H54 (cell line): ENCODE measurements at regions not wholly inside any gene's neighbourhood (a gene's known extent, or its start where the extent isn't known, plus 50 kb on each side); places are given as distances from the start of the nearest gene placed in this dataset.
"Not testable (repeated sequence)": the region's sequence is repeated elsewhere in the genome, so short reads cannot be mapped to it uniquely, and the experiment has no call there.

Experiments used
- DNase-seq: peaks from one replicate; pipeline ENCODE4 v3.0.0; 2011; ENCODE audit warnings: low spot score, mixed read lengths; ENCODE audit not compliant: insufficient read length
- FAIRE-seq: peaks from 3 replicates; lab custom pipeline; 2011; peaks lifted over from hg19 to GRCh38; lab: Jason Lieb, UNC
- POLR2A ChIP-seq: IDR thresholded peaks from 2 replicates; pipeline ENCODE4 v1.6.1; 2011; ENCODE audit warnings: low read depth, mild to moderate bottlenecking, low read length

DNA sequence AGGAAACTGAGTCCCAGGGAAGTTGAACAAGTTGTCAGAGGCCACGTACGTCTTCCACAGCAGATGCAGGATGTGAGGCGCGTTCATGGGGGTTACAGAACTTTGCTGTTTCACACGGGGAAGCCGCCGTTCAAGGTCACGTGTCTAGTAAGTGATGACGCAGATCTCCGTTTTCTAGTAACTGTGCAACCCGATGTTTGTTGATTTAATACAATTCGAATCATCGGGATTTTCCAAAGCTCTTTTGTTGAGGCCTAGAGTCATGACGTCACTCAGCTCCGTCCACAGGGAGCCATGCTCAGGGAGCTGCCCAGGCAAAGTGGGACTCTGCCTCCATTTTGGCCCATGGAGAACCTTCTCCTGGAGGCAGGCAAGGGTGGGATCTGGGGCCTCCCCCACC is 1121.8 kb downstream of the TBC1D22A start:
- no peak for TF ChIP-seq POLR2A
- DNase-seq = no peak
- no peak for FAIRE-seq

DNA sequence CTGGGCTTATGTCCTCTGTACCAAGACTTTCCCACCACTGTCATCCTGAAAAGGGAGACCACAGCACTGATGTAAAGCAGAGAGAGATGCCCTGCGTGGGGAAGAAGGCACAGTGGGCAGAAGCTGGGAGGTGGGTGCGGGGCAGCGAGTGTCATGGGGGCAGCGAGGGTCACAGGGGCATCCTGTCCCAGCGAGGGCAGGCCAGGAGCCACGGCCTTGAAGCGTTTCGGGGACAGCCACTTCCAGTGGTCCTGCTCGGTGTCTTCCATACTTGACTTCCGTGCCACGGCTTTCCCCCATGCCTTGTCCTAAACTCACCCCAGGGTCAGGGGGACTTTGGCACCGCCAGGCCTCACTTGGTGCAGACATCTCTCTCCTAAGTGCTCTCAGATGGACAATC is 1121.3 kb downstream of the TBC1D22A start:
- no peak for TF ChIP-seq POLR2A
- FAIRE-seq = no peak
- no peak for DNase-seq

DNA sequence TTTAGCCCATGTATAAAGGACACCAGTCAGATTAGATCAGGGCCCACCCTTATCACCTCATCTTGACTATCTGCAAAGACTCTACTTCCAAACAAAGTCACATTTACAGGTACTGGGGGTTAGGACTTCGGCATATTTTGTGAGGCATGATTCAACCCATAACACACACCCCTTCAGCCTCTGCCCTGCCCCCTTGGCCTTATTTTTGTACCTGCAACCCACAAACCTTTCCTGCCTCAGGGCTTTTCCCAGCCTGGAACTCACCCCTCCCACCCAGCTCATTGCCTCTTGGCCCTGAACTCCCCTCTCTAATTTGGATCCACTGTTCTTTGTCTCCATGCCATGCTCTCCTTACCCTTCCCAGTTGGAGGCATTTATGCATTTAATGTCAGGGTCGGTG is 1116.9 kb downstream of the TBC1D22A start:
- FAIRE-seq = no peak
- no peak for TF ChIP-seq POLR2A
- no peak for DNase-seq

DNA sequence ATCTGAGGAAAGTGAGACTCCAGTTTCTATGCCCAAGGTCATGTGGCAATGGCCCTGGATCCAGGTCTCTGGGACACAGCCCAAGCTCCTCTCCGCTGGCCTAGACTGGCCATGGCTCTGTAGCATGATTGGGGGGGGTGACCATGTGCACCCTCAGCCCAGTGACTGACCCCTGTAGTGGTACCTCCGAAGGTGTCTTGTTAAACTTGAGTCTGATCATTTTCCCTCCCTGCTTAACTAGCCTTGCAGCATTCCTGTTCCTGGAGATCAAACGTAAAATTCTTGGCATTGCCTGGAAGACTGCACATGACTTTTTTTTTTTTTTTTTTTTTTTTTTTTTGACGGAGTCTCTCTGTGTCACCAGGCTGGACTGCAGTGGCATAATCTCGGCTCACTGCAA is 1116.0 kb downstream of the TBC1D22A start:
- TF ChIP-seq POLR2A = no peak
- DNase-seq (no peak), FAIRE-seq (no peak)

DNA sequence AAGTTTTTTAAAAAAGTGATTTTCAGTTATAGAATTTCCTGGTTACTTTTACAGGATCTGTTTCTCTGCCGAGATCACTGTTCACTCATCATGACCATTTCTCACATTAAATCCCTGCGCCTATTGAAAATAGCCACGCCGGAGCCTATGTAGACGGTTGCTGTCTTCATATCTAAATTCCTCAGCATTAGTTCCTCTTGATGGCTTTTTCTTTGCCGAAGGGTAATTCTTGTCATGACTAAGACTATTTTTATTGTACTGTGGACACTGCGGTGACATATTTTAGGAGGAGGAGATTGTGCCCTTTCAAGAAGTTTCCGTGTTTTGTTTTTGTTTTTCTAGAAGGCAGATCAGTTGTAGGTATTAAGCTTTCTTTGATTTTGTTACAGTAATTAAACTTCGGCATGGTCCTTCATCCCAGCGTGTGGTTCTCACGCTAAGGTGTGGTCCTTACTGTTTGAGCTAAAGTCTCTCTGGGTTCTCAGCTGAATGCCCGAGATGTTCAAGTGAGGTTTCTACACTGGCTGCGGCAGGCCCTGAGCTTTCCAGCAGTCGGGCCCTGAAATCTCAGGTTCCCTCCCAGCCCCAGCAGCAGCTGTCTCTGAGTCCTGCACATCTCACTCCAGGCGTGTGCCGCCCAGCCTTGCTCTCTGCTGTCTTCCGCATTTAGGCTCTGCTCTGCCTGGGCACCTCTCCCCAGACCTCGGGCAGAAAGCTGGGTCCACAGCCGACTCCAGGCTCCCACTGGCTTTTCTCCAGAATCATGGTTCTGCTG is 1110.5 kb downstream of the TBC1D22A start:
- no peak for TF ChIP-seq POLR2A
- DNase-seq (no peak), FAIRE-seq (no peak)

DNA sequence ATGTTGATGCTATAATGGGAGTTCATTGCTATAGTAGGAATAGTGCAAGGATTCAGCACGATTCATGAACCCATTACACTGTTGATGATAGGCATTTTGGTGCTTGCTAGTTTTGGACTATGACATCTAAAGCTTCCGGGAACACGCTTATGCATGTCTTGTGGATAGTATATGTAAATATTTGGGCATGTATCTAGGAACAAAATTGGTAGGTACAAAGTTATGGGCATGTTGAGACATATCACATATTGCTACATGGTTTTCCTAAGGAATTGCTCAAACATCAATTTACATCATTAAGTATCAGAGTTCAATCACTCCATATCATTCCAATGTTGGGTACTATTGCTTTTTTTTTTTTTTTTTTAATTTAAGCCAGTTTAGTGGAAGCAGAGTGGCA is 1103.2 kb downstream of the TBC1D22A start:
- FAIRE-seq (no peak), DNase-seq (no peak)
- no peak for TF ChIP-seq POLR2A

DNA sequence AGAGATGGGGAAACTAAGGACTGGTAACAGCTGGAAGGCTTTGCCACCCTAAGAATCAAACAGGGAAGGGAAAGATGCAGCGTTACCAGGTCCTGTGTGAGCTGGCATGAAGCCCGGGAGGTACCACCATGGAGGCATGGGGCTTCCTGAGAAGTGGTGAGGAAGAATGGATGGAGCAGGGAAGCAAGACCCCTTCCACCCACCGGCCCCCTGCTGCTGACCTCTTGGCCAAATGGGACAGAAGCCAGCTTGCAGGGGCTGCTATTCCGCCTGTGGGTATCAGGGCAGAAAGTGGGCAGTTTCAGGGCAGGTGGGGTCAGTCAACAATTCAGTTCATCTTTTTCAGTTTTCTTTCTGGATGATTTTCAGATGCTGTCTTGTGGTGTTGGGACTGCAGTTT is 1099.9 kb downstream of the TBC1D22A start:
- FAIRE-seq (no peak), DNase-seq (no peak)
- no peak for TF ChIP-seq POLR2A

DNA sequence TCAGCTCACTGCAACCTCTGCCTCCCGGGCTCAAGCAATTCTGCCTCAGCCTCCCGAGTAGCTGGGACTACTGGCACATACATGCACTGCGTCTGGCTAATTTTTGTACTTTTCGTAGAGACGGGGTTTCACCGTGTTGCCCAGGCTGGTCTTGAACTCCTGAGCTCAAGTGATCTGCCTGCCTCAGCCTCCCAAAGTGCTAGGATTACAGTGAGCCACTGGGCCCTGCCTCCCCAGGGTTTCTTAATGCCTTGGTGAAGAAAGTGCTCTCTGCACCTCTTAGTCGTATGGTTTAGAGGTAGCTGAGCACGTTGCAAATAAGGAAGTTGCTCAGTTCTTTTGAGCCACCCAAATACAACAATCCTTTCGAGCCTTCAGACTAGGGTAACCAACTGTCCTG is 1098.5 kb downstream of the TBC1D22A start:
- not testable (repeated sequence) for FAIRE-seq

DNA sequence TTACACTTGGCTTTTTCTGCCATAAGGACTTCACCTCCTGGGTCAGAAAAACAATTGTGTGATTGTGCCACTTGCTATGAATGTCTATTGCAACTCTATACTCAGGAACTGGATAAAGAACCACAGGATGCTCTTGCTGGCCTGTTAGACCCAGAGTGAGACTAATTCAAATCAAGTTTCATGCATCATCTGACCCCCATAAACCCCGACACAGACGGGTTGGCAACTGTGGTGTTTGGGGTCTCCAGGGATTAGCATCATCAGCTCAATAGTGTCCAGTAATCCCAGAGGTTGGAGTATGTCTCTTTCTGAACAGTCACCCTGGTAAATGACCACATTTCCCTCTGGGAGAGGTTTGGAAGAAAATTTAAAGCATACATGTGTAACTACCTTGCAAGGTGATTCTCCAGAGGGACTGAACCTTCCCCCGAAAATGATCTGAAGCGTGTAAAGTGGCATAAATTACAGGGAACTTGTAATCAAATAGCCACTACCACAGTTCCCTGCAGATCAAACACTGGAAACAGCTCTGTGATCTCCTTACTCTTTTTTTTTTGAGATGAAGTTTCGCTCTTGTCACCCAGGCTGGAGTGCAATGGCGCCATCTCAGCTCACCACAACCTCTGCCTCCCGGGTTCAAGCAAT is 1097.6 kb downstream of the TBC1D22A start:
- FAIRE-seq (no peak), DNase-seq (no peak)
- no peak for TF ChIP-seq POLR2A

More for the DNA sequence above, 1098.5 kb downstream of the TBC1D22A start:
- not testable (repeated sequence) for DNase-seq

DNA sequence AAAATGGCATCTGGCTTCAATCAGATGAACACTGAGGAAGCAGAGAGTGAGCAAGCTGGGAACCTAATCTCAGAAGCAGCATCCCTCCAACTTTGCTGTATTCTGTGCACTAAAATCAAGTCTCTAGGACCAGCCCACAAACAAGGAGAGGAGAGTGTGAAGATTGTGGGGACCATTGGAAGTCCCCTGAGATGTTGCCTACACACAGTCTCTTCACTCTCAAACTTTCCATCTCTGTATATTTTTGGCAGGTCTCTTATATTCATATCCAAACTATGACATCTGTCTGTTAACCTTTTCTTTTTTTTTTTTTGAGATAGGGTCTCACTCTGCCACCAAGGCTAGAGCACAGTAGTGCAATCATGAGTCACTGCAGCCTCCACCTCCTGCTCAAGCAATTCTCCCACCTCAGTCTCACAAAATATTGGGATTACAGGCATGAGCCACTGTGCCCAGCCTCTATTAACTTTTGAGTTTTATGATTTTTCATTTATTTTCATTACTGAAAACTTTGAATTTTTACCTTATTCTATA is 1096.4 kb downstream of the TBC1D22A start:
- TF ChIP-seq POLR2A = no peak
- DNase-seq (no peak), FAIRE-seq (no peak)

DNA sequence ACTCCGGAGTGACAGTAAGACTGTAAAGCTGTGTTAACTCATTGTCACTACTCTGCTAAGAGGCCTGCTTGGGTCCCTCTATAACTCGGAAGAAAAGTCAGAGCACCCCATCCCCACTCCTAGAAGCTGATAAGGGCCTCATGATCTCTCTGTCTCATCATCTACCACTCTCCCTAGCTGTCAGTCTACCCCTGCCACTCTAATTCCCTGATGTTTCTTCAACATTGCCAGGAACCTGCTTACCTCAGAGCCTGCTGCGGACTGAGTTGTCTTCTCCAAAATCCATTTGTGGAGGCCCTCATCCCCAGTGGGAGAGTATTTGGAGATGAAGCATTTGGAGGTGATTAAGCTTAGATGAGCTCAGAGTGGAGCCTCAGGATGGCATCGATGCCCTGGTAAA is 1092.2 kb downstream of the TBC1D22A start:
- no peak for DNase-seq
- TF ChIP-seq POLR2A = no peak

DNA sequence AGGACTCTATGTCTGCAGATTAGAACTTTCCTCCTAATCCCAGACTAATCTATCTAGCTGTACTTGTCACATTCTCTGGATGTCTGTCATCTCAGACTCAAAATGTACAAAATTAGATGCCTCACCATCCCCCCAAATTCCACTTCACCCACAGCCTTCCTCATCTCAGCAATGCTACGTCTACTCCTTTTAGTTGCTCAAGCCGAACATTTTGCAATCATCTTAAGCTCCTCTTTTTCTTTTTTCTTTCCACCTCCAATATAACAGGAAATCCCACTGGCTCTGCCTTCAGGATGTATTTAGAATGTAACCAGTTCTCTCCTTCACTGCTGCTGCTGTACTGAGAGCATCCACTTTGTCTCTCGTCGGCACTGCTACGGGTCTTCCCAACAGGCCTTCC is 1091.8 kb downstream of the TBC1D22A start:
- no peak for DNase-seq
- no peak for TF ChIP-seq POLR2A
- no peak for FAIRE-seq

More for the DNA sequence above, 1092.2 kb downstream of the TBC1D22A start:
- FAIRE-seq = no peak

DNA sequence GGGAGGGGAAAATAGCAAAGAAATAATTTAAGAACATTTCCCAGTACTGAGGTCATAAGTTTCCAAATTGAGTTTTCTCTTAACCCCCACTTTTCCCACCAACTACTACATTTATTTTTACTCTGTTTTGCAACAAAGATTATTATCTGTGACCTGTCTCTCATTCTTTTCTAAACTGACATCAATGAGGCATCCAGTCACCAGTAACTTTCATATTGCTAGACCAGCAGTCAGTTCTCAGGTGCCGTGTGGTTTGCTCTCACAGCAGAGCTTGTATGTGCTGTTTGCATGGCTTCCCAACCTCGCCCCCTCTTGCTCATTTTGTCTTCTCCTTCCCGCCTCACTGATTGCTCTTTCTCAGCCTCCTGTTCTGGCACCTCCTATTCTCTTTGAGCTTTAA is 1091.3 kb downstream of the TBC1D22A start:
- FAIRE-seq (no peak), DNase-seq (no peak)
- TF ChIP-seq POLR2A = no peak

DNA sequence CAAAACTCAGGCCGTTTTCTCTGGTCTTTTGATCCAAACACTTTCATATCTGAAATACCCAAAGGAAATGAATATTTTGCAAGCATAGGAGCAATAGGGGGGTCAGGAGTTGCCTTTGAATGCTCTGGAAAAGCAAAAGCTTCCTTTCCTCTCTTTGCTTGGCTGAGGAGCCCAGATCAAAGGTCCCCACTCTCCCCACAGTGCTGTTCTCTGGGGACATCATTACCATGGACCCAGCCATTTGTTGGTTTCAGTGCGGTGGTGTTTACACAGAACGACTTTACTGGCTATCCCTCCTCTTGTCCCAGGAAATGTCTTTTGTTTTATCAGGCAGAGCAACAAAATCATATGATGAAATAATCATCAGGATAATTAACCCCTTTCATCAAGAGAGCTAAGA is 1089.1 kb downstream of the TBC1D22A start:
- no peak for TF ChIP-seq POLR2A
- no peak for DNase-seq
- FAIRE-seq = no peak
